Hepatocyte (in vitro differentiated cells): ENCODE measurements at regions not wholly inside any gene's neighbourhood (a gene's known extent, or its start where the extent isn't known, plus 50 kb on each side); places are given as distances from the start of the nearest gene placed in this dataset.

Experiments
- EZH2 ChIP-seq: fragments of 200-600 bp; sonication (generic); IDR thresholded peaks from 2 replicates; pipeline ENCODE4 v1.6.1; 2016; ENCODE audit warnings: antibody characterized with exemption, mild to moderate bottlenecking, borderline replicate concordance
- TF ChIP-seq, protein P1 (sequence below): fragments of 200-600 bp; sonication (generic); IDR thresholded peaks from 2 replicates; pipeline ENCODE4 v1.5.1; 2016; ENCODE audit warnings: antibody characterized with exemption, mild to moderate bottlenecking; ENCODE audit not compliant: poor library complexity

DNA sequence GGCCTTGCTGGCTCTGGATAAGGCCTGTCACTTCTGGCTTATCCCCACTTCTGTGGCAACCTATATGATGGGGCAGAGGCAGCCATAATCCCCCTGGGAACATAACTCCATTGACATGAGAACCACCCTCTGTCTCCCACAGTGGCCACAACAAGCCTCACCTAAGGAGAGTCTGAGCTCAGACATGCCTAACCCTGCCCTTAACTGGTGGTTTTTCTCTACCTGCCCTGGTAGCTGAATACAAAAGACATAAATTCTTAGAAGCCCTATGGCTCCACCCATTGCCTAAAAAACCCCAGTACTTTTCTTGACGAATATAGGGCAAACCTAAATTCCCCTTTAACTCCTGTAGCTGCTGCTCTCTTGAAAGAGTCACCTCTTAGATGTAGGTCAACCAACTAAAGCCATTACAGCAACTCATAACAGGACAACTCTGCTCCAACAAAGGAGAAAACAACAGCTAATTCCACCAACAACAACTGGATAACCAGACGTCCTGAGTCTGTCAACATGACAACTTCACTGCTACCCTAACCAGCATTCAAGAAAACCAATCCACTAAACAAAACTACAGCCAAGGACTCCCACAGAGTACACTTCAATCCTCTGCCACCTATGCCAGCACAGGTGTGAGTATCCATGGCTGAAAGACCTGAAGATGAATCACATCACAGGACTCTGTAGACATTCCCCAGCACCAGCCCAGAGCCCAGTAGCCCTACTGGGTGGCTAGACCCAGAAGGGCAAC is 427.7 kb downstream of the PRELID2 start:
- TF ChIP-seq EZH2 = no peak
- TF ChIP-seq, protein P1, sequence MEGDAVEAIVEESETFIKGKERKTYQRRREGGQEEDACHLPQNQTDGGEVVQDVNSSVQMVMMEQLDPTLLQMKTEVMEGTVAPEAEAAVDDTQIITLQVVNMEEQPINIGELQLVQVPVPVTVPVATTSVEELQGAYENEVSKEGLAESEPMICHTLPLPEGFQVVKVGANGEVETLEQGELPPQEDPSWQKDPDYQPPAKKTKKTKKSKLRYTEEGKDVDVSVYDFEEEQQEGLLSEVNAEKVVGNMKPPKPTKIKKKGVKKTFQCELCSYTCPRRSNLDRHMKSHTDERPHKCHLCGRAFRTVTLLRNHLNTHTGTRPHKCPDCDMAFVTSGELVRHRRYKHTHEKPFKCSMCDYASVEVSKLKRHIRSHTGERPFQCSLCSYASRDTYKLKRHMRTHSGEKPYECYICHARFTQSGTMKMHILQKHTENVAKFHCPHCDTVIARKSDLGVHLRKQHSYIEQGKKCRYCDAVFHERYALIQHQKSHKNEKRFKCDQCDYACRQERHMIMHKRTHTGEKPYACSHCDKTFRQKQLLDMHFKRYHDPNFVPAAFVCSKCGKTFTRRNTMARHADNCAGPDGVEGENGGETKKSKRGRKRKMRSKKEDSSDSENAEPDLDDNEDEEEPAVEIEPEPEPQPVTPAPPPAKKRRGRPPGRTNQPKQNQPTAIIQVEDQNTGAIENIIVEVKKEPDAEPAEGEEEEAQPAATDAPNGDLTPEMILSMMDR = no peak
